H1 (cell line): ENCODE measurements at regions not wholly inside any gene's neighbourhood (a gene's known extent, or its start where the extent isn't known, plus 50 kb on each side); places are given as distances from the start of the nearest gene placed in this dataset.

Experiments used
- CBX5 ChIP-seq: fragments of 300-800, 300-1000 bp; sonication (generic); IDR thresholded peaks from 2 replicates; pipeline ENCODE4 v1.7.1; 2016; ENCODE audit warnings: antibody characterized with exemption, low read length, low read depth
- CBX8 ChIP-seq: fragments of 300-800, 300-1000 bp; sonication (generic); IDR thresholded peaks from 2 replicates; pipeline ENCODE4 v1.7.1; 2016; ENCODE audit warnings: low read depth, low read length, borderline replicate concordance
- NANOG ChIP-seq: IDR thresholded peaks from 2 replicates; pipeline ENCODE4 v1.6.1; 2011; ENCODE audit warnings: low read length, low read depth, mild to moderate bottlenecking, inconsistent platforms; ENCODE audit not compliant: insufficient read depth, poor library complexity, severe bottlenecking
- NRF1 ChIP-seq: IDR thresholded peaks from 2 replicates; pipeline ENCODE4 v1.6.1; 2011; ENCODE audit warnings: mild to moderate bottlenecking, low read depth, low read length, improper control_type of control experiment
- POU5F1 ChIP-seq: IDR thresholded peaks from 2 replicates; pipeline ENCODE4 v1.6.1; 2011; ENCODE audit warnings: low read depth, mild to moderate bottlenecking, low read length, moderate library complexity
- RFX5 ChIP-seq: IDR thresholded peaks from 2 replicates; pipeline ENCODE4 v1.6.1; 2011; ENCODE audit warnings: low read depth, low read length, improper control_type of control experiment, borderline replicate concordance
- SP2 ChIP-seq: IDR thresholded peaks from 2 replicates; pipeline ENCODE4 v1.6.1; 2012; ENCODE audit warnings: mild to moderate bottlenecking, low read length, inconsistent platforms
- TCF12 ChIP-seq: IDR thresholded peaks from 2 replicates; pipeline ENCODE4 v1.6.1; 2011; ENCODE audit warnings: low read depth, mild to moderate bottlenecking, low read length
- ZNF274 ChIP-seq: IDR thresholded peaks from 2 replicates; pipeline ENCODE4 v1.7.0; 2012; ENCODE audit warnings: low read length, borderline replicate concordance; ENCODE audit errors: extremely low read depth
- TF ChIP-seq, protein P1 (sequence below): fragments of 300-600 bp; sonication (generic); IDR thresholded peaks from 2 replicates; pipeline ENCODE4 v1.7.1; 2012; ENCODE audit warnings: low read length, moderate library complexity, mild to moderate bottlenecking, inconsistent platforms; ENCODE audit not compliant: insufficient replicate concordance
- TF ChIP-seq, protein P2 (sequence below): IDR thresholded peaks from 2 replicates; pipeline ENCODE4 v1.6.1; 2012; ENCODE audit warnings: inconsistent platforms

GRCh38 chr11:119790476-119790875 is 61.5 kb upstream of the NECTIN1 start (continued):
- TF ChIP-seq, protein P1, sequence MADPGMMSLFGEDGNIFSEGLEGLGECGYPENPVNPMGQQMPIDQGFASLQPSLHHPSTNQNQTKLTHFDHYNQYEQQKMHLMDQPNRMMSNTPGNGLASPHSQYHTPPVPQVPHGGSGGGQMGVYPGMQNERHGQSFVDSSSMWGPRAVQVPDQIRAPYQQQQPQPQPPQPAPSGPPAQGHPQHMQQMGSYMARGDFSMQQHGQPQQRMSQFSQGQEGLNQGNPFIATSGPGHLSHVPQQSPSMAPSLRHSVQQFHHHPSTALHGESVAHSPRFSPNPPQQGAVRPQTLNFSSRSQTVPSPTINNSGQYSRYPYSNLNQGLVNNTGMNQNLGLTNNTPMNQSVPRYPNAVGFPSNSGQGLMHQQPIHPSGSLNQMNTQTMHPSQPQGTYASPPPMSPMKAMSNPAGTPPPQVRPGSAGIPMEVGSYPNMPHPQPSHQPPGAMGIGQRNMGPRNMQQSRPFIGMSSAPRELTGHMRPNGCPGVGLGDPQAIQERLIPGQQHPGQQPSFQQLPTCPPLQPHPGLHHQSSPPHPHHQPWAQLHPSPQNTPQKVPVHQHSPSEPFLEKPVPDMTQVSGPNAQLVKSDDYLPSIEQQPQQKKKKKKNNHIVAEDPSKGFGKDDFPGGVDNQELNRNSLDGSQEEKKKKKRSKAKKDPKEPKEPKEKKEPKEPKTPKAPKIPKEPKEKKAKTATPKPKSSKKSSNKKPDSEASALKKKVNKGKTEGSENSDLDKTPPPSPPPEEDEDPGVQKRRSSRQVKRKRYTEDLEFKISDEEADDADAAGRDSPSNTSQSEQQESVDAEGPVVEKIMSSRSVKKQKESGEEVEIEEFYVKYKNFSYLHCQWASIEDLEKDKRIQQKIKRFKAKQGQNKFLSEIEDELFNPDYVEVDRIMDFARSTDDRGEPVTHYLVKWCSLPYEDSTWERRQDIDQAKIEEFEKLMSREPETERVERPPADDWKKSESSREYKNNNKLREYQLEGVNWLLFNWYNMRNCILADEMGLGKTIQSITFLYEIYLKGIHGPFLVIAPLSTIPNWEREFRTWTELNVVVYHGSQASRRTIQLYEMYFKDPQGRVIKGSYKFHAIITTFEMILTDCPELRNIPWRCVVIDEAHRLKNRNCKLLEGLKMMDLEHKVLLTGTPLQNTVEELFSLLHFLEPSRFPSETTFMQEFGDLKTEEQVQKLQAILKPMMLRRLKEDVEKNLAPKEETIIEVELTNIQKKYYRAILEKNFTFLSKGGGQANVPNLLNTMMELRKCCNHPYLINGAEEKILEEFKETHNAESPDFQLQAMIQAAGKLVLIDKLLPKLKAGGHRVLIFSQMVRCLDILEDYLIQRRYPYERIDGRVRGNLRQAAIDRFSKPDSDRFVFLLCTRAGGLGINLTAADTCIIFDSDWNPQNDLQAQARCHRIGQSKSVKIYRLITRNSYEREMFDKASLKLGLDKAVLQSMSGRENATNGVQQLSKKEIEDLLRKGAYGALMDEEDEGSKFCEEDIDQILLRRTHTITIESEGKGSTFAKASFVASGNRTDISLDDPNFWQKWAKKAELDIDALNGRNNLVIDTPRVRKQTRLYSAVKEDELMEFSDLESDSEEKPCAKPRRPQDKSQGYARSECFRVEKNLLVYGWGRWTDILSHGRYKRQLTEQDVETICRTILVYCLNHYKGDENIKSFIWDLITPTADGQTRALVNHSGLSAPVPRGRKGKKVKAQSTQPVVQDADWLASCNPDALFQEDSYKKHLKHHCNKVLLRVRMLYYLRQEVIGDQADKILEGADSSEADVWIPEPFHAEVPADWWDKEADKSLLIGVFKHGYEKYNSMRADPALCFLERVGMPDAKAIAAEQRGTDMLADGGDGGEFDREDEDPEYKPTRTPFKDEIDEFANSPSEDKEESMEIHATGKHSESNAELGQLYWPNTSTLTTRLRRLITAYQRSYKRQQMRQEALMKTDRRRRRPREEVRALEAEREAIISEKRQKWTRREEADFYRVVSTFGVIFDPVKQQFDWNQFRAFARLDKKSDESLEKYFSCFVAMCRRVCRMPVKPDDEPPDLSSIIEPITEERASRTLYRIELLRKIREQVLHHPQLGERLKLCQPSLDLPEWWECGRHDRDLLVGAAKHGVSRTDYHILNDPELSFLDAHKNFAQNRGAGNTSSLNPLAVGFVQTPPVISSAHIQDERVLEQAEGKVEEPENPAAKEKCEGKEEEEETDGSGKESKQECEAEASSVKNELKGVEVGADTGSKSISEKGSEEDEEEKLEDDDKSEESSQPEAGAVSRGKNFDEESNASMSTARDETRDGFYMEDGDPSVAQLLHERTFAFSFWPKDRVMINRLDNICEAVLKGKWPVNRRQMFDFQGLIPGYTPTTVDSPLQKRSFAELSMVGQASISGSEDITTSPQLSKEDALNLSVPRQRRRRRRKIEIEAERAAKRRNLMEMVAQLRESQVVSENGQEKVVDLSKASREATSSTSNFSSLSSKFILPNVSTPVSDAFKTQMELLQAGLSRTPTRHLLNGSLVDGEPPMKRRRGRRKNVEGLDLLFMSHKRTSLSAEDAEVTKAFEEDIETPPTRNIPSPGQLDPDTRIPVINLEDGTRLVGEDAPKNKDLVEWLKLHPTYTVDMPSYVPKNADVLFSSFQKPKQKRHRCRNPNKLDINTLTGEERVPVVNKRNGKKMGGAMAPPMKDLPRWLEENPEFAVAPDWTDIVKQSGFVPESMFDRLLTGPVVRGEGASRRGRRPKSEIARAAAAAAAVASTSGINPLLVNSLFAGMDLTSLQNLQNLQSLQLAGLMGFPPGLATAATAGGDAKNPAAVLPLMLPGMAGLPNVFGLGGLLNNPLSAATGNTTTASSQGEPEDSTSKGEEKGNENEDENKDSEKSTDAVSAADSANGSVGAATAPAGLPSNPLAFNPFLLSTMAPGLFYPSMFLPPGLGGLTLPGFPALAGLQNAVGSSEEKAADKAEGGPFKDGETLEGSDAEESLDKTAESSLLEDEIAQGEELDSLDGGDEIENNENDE = no peak
- TF ChIP-seq ZNF274 (no peak), CBX5 (no peak), TCF12 (no peak), NANOG (no peak), SP2 (no peak), NRF1 (no peak), RFX5 (no peak), CBX8 (no peak), POU5F1 (no peak)
- TF ChIP-seq, protein P2, sequence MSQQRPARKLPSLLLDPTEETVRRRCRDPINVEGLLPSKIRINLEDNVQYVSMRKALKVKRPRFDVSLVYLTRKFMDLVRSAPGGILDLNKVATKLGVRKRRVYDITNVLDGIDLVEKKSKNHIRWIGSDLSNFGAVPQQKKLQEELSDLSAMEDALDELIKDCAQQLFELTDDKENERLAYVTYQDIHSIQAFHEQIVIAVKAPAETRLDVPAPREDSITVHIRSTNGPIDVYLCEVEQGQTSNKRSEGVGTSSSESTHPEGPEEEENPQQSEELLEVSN = no peak
